Activated T-cell treated with anti-CD3 and anti-CD28 coated beads, Interleukin-2, amount 50 U/mL, for 4 hours (primary cell): ENCODE measurements at regions not wholly inside any gene's neighbourhood (a gene's known extent, or its start where the extent isn't known, plus 50 kb on each side); places are given as distances from the start of the nearest gene placed in this dataset.

ENCODE experiments used
- ATAC-seq, 2 donors: fragments of 200-7000 bp; cut with Tn5 transposase; one replicate each; pipeline ENCODE4 v1.10.0; 2021
- DNase-seq: peaks from one replicate; pipeline ENCODE4 v3.0.0-alpha.2; 2020
- H3K27me3 Mint-ChIP-seq: one replicate; pipeline ENCODE4 v1.8.0; 2021; ENCODE audit warnings: low read depth, mixed read lengths
- H3K36me3 Mint-ChIP-seq: one replicate; pipeline ENCODE4 v1.8.0; 2022; ENCODE audit warnings: mixed read lengths; ENCODE audit not compliant: insufficient read depth
- H3K4me1 Mint-ChIP-seq: one replicate; pipeline ENCODE4 v1.8.0; 2021; ENCODE audit warnings: low read depth, mixed read lengths
- H3K4me3 Mint-ChIP-seq: one replicate; pipeline ENCODE4 v1.8.0; 2021; ENCODE audit warnings: mild to moderate bottlenecking, moderate library complexity, mixed read lengths
- H3K9me3 Mint-ChIP-seq: one replicate; pipeline ENCODE4 v1.8.0; 2021; ENCODE audit warnings: mixed read lengths

GRCh38 chr2:2619995-2620394 is 288.9 kb upstream of the MYT1L start:
- no peaks in the 10 kb centered on the region for H3K36me3 Mint-ChIP-seq
- ATAC-seq (no peak), DNase-seq (no peak)
- H3K9me3 Mint-ChIP-seq: no peaks in the 10 kb centered on the region
- peaks cover 2% of the 10 kb centered on the region for H3K27me3 Mint-ChIP-seq
- H3K4me3 Mint-ChIP-seq: no peak overlapping the region
- no peaks in the 10 kb centered on the region for H3K4me1 Mint-ChIP-seq

- no peak overlapping the region for H3K4me3 Mint-ChIP-seq
- peaks cover 8% of the 10 kb centered on the region for H3K4me1 Mint-ChIP-seq
- no peak for ATAC-seq
- H3K9me3 Mint-ChIP-seq: peaks cover 7% of the 10 kb centered on the region
- H3K36me3 Mint-ChIP-seq: peaks cover 3% of the 10 kb centered on the region
- peaks cover 1% of the 10 kb centered on the region for H3K27me3 Mint-ChIP-seq
- no peak for DNase-seq
Measured at GRCh38 chr2:2614452-2614851, 283.4 kb upstream of the MYT1L start.

- Mint-ChIP-seq H3K4me3 (peak overlapping the region; percentile 78), H3K36me3 (peaks cover 3% of the 10 kb centered on the region), H3K4me1 (peaks cover 8% of the 10 kb centered on the region), H3K27me3 (peaks cover 1% of the 10 kb centered on the region), H3K9me3 (peaks cover 11% of the 10 kb centered on the region)
- ATAC-seq: peak; percentile 100
- DNase-seq: peak; percentile 76
Measured at GRCh38 chr2:2613279-2614199, 282.5 kb upstream of the MYT1L start.

- Mint-ChIP-seq H3K4me3 (no peak overlapping the region), H3K9me3 (peaks cover 11% of the 10 kb centered on the region), H3K27me3 (peaks cover 5% of the 10 kb centered on the region), H3K4me1 (peaks cover 8% of the 10 kb centered on the region), H3K36me3 (peaks cover 3% of the 10 kb centered on the region)
- ATAC-seq (no peak), DNase-seq (no peak)
Measured at GRCh38 chr2:2610751-2611150, 279.7 kb upstream of the MYT1L start.

GRCh38 chr2:2600366-2600765 is 269.3 kb upstream of the MYT1L start:
- no peak for ATAC-seq

GRCh38 chr2:2599441-2599840 is 268.4 kb upstream of the MYT1L start:
- DNase-seq: no peak
- Mint-ChIP-seq H3K36me3 (no peaks in the 10 kb centered on the region), H3K4me1 (no peaks in the 10 kb centered on the region), H3K9me3 (peaks cover 7% of the 10 kb centered on the region), H3K4me3 (no peak overlapping the region), H3K27me3 (peaks cover 3% of the 10 kb centered on the region)
- no peak for ATAC-seq

More at GRCh38 chr2:2600366-2600765, 269.3 kb upstream of the MYT1L start:
- H3K9me3 Mint-ChIP-seq: peaks cover 7% of the 10 kb centered on the region
- H3K36me3 Mint-ChIP-seq: no peaks in the 10 kb centered on the region
- peaks cover 3% of the 10 kb centered on the region for H3K27me3 Mint-ChIP-seq
- DNase-seq: no peak
- H3K4me3 Mint-ChIP-seq: no peak overlapping the region
- no peaks in the 10 kb centered on the region for H3K4me1 Mint-ChIP-seq

- peaks cover 8% of the 10 kb centered on the region for H3K27me3 Mint-ChIP-seq
Measured at GRCh38 chr2:2597712-2598111, 266.6 kb upstream of the MYT1L start.

GRCh38 chr2:2591542-2591940 is 260.5 kb upstream of the MYT1L start:
- no peaks in the 10 kb centered on the region for H3K4me1 Mint-ChIP-seq
- H3K36me3 Mint-ChIP-seq: no peaks in the 10 kb centered on the region
- H3K27me3 Mint-ChIP-seq: peaks cover 6% of the 10 kb centered on the region
- ATAC-seq (no peak), DNase-seq (no peak)
- H3K4me3 Mint-ChIP-seq: no peak overlapping the region
- peaks cover 17% of the 10 kb centered on the region for H3K9me3 Mint-ChIP-seq

More at GRCh38 chr2:2597712-2598111, 266.6 kb upstream of the MYT1L start:
- peak in 1 of 2 donors; percentile 48 for ATAC-seq
- Mint-ChIP-seq H3K36me3 (no peaks in the 10 kb centered on the region), H3K4me3 (no peak overlapping the region), H3K4me1 (no peaks in the 10 kb centered on the region), H3K9me3 (peaks cover 14% of the 10 kb centered on the region)
- DNase-seq: no peak

- H3K9me3 Mint-ChIP-seq: peaks cover 14% of the 10 kb centered on the region
- DNase-seq (no peak), ATAC-seq (no peak)
- no peaks in the 10 kb centered on the region for H3K4me1 Mint-ChIP-seq
- H3K4me3 Mint-ChIP-seq: no peak overlapping the region
- H3K36me3 Mint-ChIP-seq: no peaks in the 10 kb centered on the region
- peaks cover 6% of the 10 kb centered on the region for H3K27me3 Mint-ChIP-seq
Measured at GRCh38 chr2:2590841-2591541, 259.9 kb upstream of the MYT1L start.

GRCh38 chr2:2590141-2590540 is 259.1 kb upstream of the MYT1L start:
- H3K4me1 Mint-ChIP-seq: no peaks in the 10 kb centered on the region
- H3K9me3 Mint-ChIP-seq: peaks cover 12% of the 10 kb centered on the region

GRCh38 chr2:2588777-2589176 is 257.7 kb upstream of the MYT1L start:
- no peak for ATAC-seq
- no peak for DNase-seq
- Mint-ChIP-seq H3K36me3 (no peaks in the 10 kb centered on the region), H3K9me3 (peaks cover 12% of the 10 kb centered on the region), H3K27me3 (peaks cover 6% of the 10 kb centered on the region), H3K4me1 (no peaks in the 10 kb centered on the region), H3K4me3 (no peak overlapping the region)

More at GRCh38 chr2:2590141-2590540, 259.1 kb upstream of the MYT1L start:
- no peak for ATAC-seq
- DNase-seq: no peak
- H3K27me3 Mint-ChIP-seq: peaks cover 6% of the 10 kb centered on the region
- H3K36me3 Mint-ChIP-seq: no peaks in the 10 kb centered on the region
- no peak overlapping the region for H3K4me3 Mint-ChIP-seq

- Mint-ChIP-seq H3K4me3 (no peak overlapping the region), H3K27me3 (peaks cover 2% of the 10 kb centered on the region), H3K36me3 (no peaks in the 10 kb centered on the region), H3K9me3 (peaks cover under 1% of the 10 kb centered on the region), H3K4me1 (no peaks in the 10 kb centered on the region)
- ATAC-seq (no peak), DNase-seq (no peak)
Measured at GRCh38 chr2:2587354-2587753, 256.3 kb upstream of the MYT1L start.

- H3K4me3 Mint-ChIP-seq: no peak overlapping the region
- H3K4me1 Mint-ChIP-seq: no peaks in the 10 kb centered on the region
- peaks cover 2% of the 10 kb centered on the region for H3K27me3 Mint-ChIP-seq
- no peaks in the 10 kb centered on the region for H3K9me3 Mint-ChIP-seq
- ATAC-seq: no peak
- H3K36me3 Mint-ChIP-seq: no peaks in the 10 kb centered on the region
- no peak for DNase-seq
Measured at GRCh38 chr2:2586931-2587330, 255.9 kb upstream of the MYT1L start.

- peaks cover 2% of the 10 kb centered on the region for H3K27me3 Mint-ChIP-seq
- no peak for ATAC-seq
- no peaks in the 10 kb centered on the region for H3K4me1 Mint-ChIP-seq
- no peaks in the 10 kb centered on the region for H3K36me3 Mint-ChIP-seq
- no peak for DNase-seq
- no peaks in the 10 kb centered on the region for H3K9me3 Mint-ChIP-seq
- no peak overlapping the region for H3K4me3 Mint-ChIP-seq
Measured at GRCh38 chr2:2586068-2586776, 255.1 kb upstream of the MYT1L start.
